GM21737 (cell line): ENCODE measurements at regions not wholly inside any gene's neighbourhood (a gene's known extent, or its start where the extent isn't known, plus 50 kb on each side); places are given as distances from the start of the nearest gene placed in this dataset.

Source experiments
- ATAC-seq: cut with Tn5 transposase; IDR thresholded peaks from one replicate; pipeline ENCODE4 v1.9.1; 2021; ENCODE audit warnings: mild to moderate bottlenecking, moderate library complexity; ENCODE audit not compliant: unreplicated experiment

- ATAC-seq: no peak
Measured at GRCh38 chr14:85236296-85236695, 293.6 kb upstream of the FLRT2 start.

GRCh38 chr14:85239791-85240190, 290.2 kb upstream of the FLRT2 start:
- no peak for ATAC-seq

- ATAC-seq: no peak
Measured at GRCh38 chr14:85241022-85241855, 288.7 kb upstream of the FLRT2 start.

- no peak for ATAC-seq
Measured at GRCh38 chr14:85242666-85243065, 287.3 kb upstream of the FLRT2 start.

- ATAC-seq: no peak
Measured at GRCh38 chr14:85243321-85243720, 286.6 kb upstream of the FLRT2 start.

GRCh38 chr14:85247071-85247470, 282.9 kb upstream of the FLRT2 start:
- no peak for ATAC-seq

- ATAC-seq: no peak
Measured at GRCh38 chr14:85248881-85249635, 280.9 kb upstream of the FLRT2 start.

GRCh38 chr14:85250414-85251189, 279.3 kb upstream of the FLRT2 start:
- ATAC-seq: no peak

GRCh38 chr14:85252011-85252410, 277.9 kb upstream of the FLRT2 start:
- no peak for ATAC-seq

GRCh38 chr14:85254711-85255110, 275.2 kb upstream of the FLRT2 start:
- ATAC-seq: no peak

- no peak for ATAC-seq
Measured at GRCh38 chr14:85257287-85257686, 272.7 kb upstream of the FLRT2 start.

GRCh38 chr14:85263916-85264675, 265.8 kb upstream of the FLRT2 start:
- no peak for ATAC-seq

GRCh38 chr14:85273099-85273677, 256.8 kb upstream of the FLRT2 start:
- ATAC-seq: no peak

- ATAC-seq: no peak
Measured at GRCh38 chr14:85273952-85274351, 256.0 kb upstream of the FLRT2 start.

- ATAC-seq: no peak
Measured at GRCh38 chr14:85276161-85276978, 253.6 kb upstream of the FLRT2 start.

GRCh38 chr14:85276979-85277228, 253.0 kb upstream of the FLRT2 start:
- ATAC-seq: no peak

- ATAC-seq: no peak
Measured at GRCh38 chr14:85279407-85279806, 250.5 kb upstream of the FLRT2 start.

- ATAC-seq: no peak
Measured at GRCh38 chr14:85280074-85280473, 249.9 kb upstream of the FLRT2 start.

- no peak for ATAC-seq
Measured at GRCh38 chr14:85281921-85282320, 248.0 kb upstream of the FLRT2 start.

- ATAC-seq: no peak
Measured at GRCh38 chr14:85288041-85288440, 241.9 kb upstream of the FLRT2 start.
